PC-3 (cell line): ENCODE measurements at regions not wholly inside any gene's neighbourhood (a gene's known extent, or its start where the extent isn't known, plus 50 kb on each side); places are given as distances from the start of the nearest gene placed in this dataset.

ENCODE experiments used
- CTCF ChIP-seq: fragments of 300-600 bp; sonication (generic); conservative IDR thresholded peaks from 2 replicates; pipeline ENCODE4 v1.5.1; 2017; ENCODE audit warnings: antibody characterized with exemption, low read depth, mild to moderate bottlenecking, low read length
- EZH2 ChIP-seq: fragments of 300-600 bp; sonication (generic); IDR thresholded peaks from one replicate; pipeline ENCODE4 v1.6.1; 2017; ENCODE audit warnings: antibody characterized with exemption, mild to moderate bottlenecking, low read length; ENCODE audit not compliant: unreplicated experiment
- EZH2phosphoT487 ChIP-seq: fragments of 300-600 bp; sonication (generic); IDR thresholded peaks from 2 replicates; pipeline ENCODE4 v1.6.1; 2018; ENCODE audit warnings: mild to moderate bottlenecking, antibody characterized with exemption, low read length, borderline replicate concordance

GRCh38 chr9:28034242-28034641, 461.0 kb upstream of the C9orf72 start:
- no peak for TF ChIP-seq CTCF
- no peak for TF ChIP-seq EZH2
- TF ChIP-seq EZH2phosphoT487, result no peak
